Common myeloid progenitor, CD34-positive (primary cell): ENCODE measurements at regions not wholly inside any gene's neighbourhood (a gene's known extent, or its start where the extent isn't known, plus 50 kb on each side); places are given as distances from the start of the nearest gene placed in this dataset.
A peak's percentile ranks its signal among the peaks of the same experiment; 100 is the strongest.

ENCODE experiments used
- CTCF ChIA-PET: fragments of 350-600 bp; sonication (Branson Sonifier 250); formaldehyde crosslinking; loops from one replicate; lab custom pipeline; 2021; ENCODE audit warnings: antibody characterized with exemption; lab: Charles Lee
- POLR2A ChIA-PET: fragments of 350-600 bp; sonication (Branson Sonifier 250); formaldehyde crosslinking; loops from one replicate; lab custom pipeline; 2021; ENCODE audit warnings: antibody characterized with exemption; lab: Charles Lee
- DNase-seq, 3 donors: peaks; one replicate each; pipeline versions ENCODE4 v3.0.0 to v3.0.0-alpha.2; 2013
- H3K27ac ChIP-seq, 2 experiments: 1 replicate in 1 of 2; 2 replicates in 1 of 2; pipeline ENCODE4 v1.7.0; 2013; ENCODE audit warnings: inconsistent platforms in 2 of 2, low read length in 2 of 2, mild to moderate bottlenecking in 2 of 2, low read depth in 1 of 2, moderate library complexity in 1 of 2; ENCODE audit not compliant: severe bottlenecking in 2 of 2, insufficient read depth in 1 of 2, poor library complexity in 1 of 2
- H3K27me3 ChIP-seq, 5 experiments: replicated peaks in 2 of 5; 1 replicate in 3 of 5; 2 replicates in 2 of 5; pipeline versions ENCODE4 v1.6.1 to v1.7.0; 2013; ENCODE audit warnings: low read length in 4 of 5, mild to moderate bottlenecking in 2 of 5, moderate library complexity in 2 of 5, inconsistent platforms in 1 of 5; ENCODE audit not compliant: insufficient read depth in 5 of 5, control insufficient read depth in 4 of 5
- H3K36me3 ChIP-seq, 4 experiments: 1 replicate in 2 of 4; 2 replicates in 2 of 4; pipeline versions ENCODE4 v1.6.1 to v1.7.0; 2013; ENCODE audit warnings: low read length in 3 of 4, control low read depth in 1 of 4, mild to moderate bottlenecking in 1 of 4; ENCODE audit not compliant: control insufficient read depth in 4 of 4, insufficient read depth in 4 of 4
- H3K4me1 ChIP-seq, 4 experiments: 1 replicate in 3 of 4; 2 replicates in 1 of 4; pipeline versions ENCODE4 v1.6.1 to v1.7.1; 2013; ENCODE audit warnings: low read length in 3 of 4, mild to moderate bottlenecking in 3 of 4, control low read depth in 1 of 4, inconsistent platforms in 1 of 4, moderate library complexity in 1 of 4; ENCODE audit not compliant: control insufficient read depth in 4 of 4, insufficient read depth in 4 of 4; ENCODE audit errors: control extremely low read depth in 1 of 4
- H3K4me3 ChIP-seq, 7 experiments: 1 replicate in 4 of 7; 2 replicates in 3 of 7; pipeline versions ENCODE4 v1.5.1 to v1.7.0; 2013; ENCODE audit warnings: mild to moderate bottlenecking in 7 of 7, low read length in 6 of 7, moderate library complexity in 6 of 7, inconsistent platforms in 2 of 7, low read depth in 2 of 7, control low read depth in 1 of 7; ENCODE audit not compliant: insufficient read depth in 4 of 7, control insufficient read depth in 1 of 7; ENCODE audit errors: extremely low read depth in 1 of 7
- H3K9me3 ChIP-seq, 5 experiments: 1 replicate in 4 of 5; 2 replicates in 1 of 5; pipeline versions ENCODE4 v1.6.1 to v1.7.1; 2013; ENCODE audit warnings: low read length in 4 of 5, mild to moderate bottlenecking in 2 of 5, inconsistent platforms in 1 of 5, low read depth in 1 of 5, moderate library complexity in 1 of 5; ENCODE audit not compliant: control insufficient read depth in 4 of 5, insufficient read depth in 2 of 5; ENCODE audit errors: control extremely low read depth in 1 of 5
- WGBS: methylation state at CpG from one replicate; pipeline ENCODE4 v1.1.5; 2013; ENCODE audit not compliant: insufficient coverage; 5-methylcytosine and 5-hydroxymethylcytosine counted together

GRCh38 chrX:125193921-125194320 is 125.8 kb upstream of the TEX13C start:
- DNase-seq, result no peak
- Histone ChIP-seq H3K9me3 (peaks cover 0 to 1% (median 0%) of the 10 kb centered on the region in 5 experiments), H3K4me1 (no peaks in the 10 kb centered on the region), H3K36me3 (no peaks in the 10 kb centered on the region), H3K27me3 (peaks cover 0 to 10% (median 0%) of the 10 kb centered on the region in 5 experiments), H3K27ac (no peak overlapping the region), H3K4me3 (no peak overlapping the region)
- CTCF ChIA-PET, result no interaction called here
- WGBS, result 89% methylated on average over 4 of the region's 4 CpGs
- POLR2A ChIA-PET, result no interaction called here

- Histone ChIP-seq H3K4me1 (peaks cover 0 to 7% (median 3%) of the 10 kb centered on the region in 4 experiments), H3K4me3 (no peak overlapping the region), H3K9me3 (peaks cover 0 to 1% (median 0%) of the 10 kb centered on the region in 5 experiments), H3K36me3 (no peaks in the 10 kb centered on the region), H3K27me3 (peaks cover 3 to 38% (median 16%) of the 10 kb centered on the region in 5 experiments), H3K27ac (no peak overlapping the region)
- no peak for DNase-seq
- CTCF ChIA-PET, result no interaction called here
- POLR2A ChIA-PET, result no interaction called here
- no CpG with 5 or more reads among the region's 1 CpG for WGBS
Observed at GRCh38 chrX:125198546-125198945, 121.1 kb upstream of the TEX13C start.

GRCh38 chrX:125202591-125203248 is 117.0 kb upstream of the TEX13C start:
- WGBS, result 34% methylated on average over 29 of the region's 33 CpGs
- peak in 1 of 3 donors; percentile 39 for DNase-seq
- Histone ChIP-seq H3K9me3 (no peaks in the 10 kb centered on the region), H3K27ac (no peak overlapping the region), H3K4me1 (peaks cover 0 to 25% (median 16%) of the 10 kb centered on the region in 4 experiments), H3K27me3 (peaks cover 12 to 56% (median 21%) of the 10 kb centered on the region in 5 experiments), H3K4me3 (peak overlapping the region in 1 of 7 experiments; percentile 7), H3K36me3 (no peaks in the 10 kb centered on the region)
- CTCF ChIA-PET, result no interaction called here
- POLR2A ChIA-PET, result no interaction called here

GRCh38 chrX:125203365-125203736 is 116.3 kb upstream of the TEX13C start:
- H3K27me3 ChIP-seq, result peaks cover 12 to 56% (median 21%) of the 10 kb centered on the region in 5 experiments
- ChIA-PET POLR2A (no interaction called here), CTCF (no interaction called here)
- peak overlapping the region in 3 of 7 experiments; percentile 37 to 74 (median 43) for H3K4me3 ChIP-seq
- no peaks in the 10 kb centered on the region for H3K36me3 ChIP-seq
- peak in 1 of 3 donors; percentile 22 for DNase-seq
- no peaks in the 10 kb centered on the region for H3K9me3 ChIP-seq
- no peak overlapping the region for H3K27ac ChIP-seq
- 26% methylated on average over 18 of the region's 25 CpGs for WGBS
- peaks cover 0 to 25% (median 16%) of the 10 kb centered on the region in 4 experiments for H3K4me1 ChIP-seq

GRCh38 chrX:125203737-125204578 is 115.7 kb upstream of the TEX13C start:
- ChIA-PET POLR2A (no interaction called here), CTCF (no interaction called here)
- DNase-seq, result peak in 2 of 3 donors; percentile 30 to 47
- Histone ChIP-seq H3K36me3 (no peaks in the 10 kb centered on the region), H3K27ac (no peak overlapping the region), H3K27me3 (peaks cover 12 to 56% (median 21%) of the 10 kb centered on the region in 5 experiments), H3K4me1 (peaks cover 0 to 25% (median 16%) of the 10 kb centered on the region in 4 experiments), H3K4me3 (peak overlapping the region in 4 of 7 experiments; percentile 37 to 74 (median 50)), H3K9me3 (no peaks in the 10 kb centered on the region)
- 49% methylated on average over 56 of the region's 63 CpGs for WGBS

- Histone ChIP-seq H3K36me3 (no peaks in the 10 kb centered on the region), H3K4me3 (peak overlapping the region in 5 of 7 experiments; percentile 30 to 74 (median 57)), H3K9me3 (no peaks in the 10 kb centered on the region), H3K27me3 (peaks cover 12 to 56% (median 21%) of the 10 kb centered on the region in 5 experiments), H3K27ac (no peak overlapping the region), H3K4me1 (peaks cover 0 to 25% (median 16%) of the 10 kb centered on the region in 4 experiments)
- ChIA-PET CTCF (no interaction called here), POLR2A (no interaction called here)
- peak in 2 of 3 donors; percentile 48 to 59 for DNase-seq
- 43% methylated on average over 12 of the region's 22 CpGs for WGBS
Observed at GRCh38 chrX:125204681-125205132, 115.0 kb upstream of the TEX13C start.
